H1 (cell line): ENCODE measurements at regions not wholly inside any gene's neighbourhood (a gene's known extent, or its start where the extent isn't known, plus 50 kb on each side); places are given as distances from the start of the nearest gene placed in this dataset.

Source experiments
- ATF2 ChIP-seq: IDR thresholded peaks from 2 replicates; pipeline ENCODE4 v1.6.1; 2012; ENCODE audit warnings: low read length, inconsistent platforms
- BACH1 ChIP-seq: IDR thresholded peaks from 2 replicates; pipeline ENCODE4 v1.6.1; 2012; ENCODE audit warnings: low read length, improper control_type of control experiment
- SIN3A ChIP-seq, 2 experiments: IDR thresholded peaks in 1 of 2; conservative IDR thresholded peaks in 1 of 2; 2 replicates each; pipeline ENCODE4 v1.6.1; 2011 to 2012; ENCODE audit warnings: low read length in 2 of 2, improper control_type of control experiment in 1 of 2, low read depth in 1 of 2, mild to moderate bottlenecking in 1 of 2
- SP2 ChIP-seq: IDR thresholded peaks from 2 replicates; pipeline ENCODE4 v1.6.1; 2012; ENCODE audit warnings: mild to moderate bottlenecking, low read length, inconsistent platforms

- TF ChIP-seq ATF2: no peak
- TF ChIP-seq SIN3A (conservative IDR thresholded peaks at IDR 0.05 in 1 of 2, IDR thresholded peaks at IDR 0.05 in 1 of 2; ENCODE audit: low read depth in 1 of 2, low read length in 2 of 2): no peak
- no peak for TF ChIP-seq SP2
- no peak for TF ChIP-seq BACH1
These were observed 557.0 kb downstream of the SPRY1 start (continued) for GRCh38 chr4:123953566-123953965.
